ENCODE measurements at regions not wholly inside any gene's neighbourhood (a gene's known extent, or its start where the extent isn't known, plus 50 kb on each side); places are given as distances from the start of the nearest gene placed in this dataset.

GRCh38 chr1:80211691-80212380 lies 1205.3 kb upstream of the ADGRL4 start:
- DNase-seq: no peak
- no peak for ATAC-seq
- no peaks in the 10 kb centered on the region for H3K36me3 ChIP-seq
- intact Hi-C loops (cut with DNase I): no loop called here
- 63% methylated on average over 8 of the region's 8 CpGs for WGBS (ENCODE audit: insufficient coverage, low coverage, low lambda C conversion rate, missing lambda C conversion rate)
- H3K4me3 ChIP-seq: no peak overlapping the region
- H3K9me3 ChIP-seq: no peaks in the 10 kb centered on the region
- no peaks in the 10 kb centered on the region for H3K27me3 ChIP-seq
- H3K4me1 ChIP-seq: no peaks in the 10 kb centered on the region
- H3K27ac ChIP-seq: no peak overlapping the region
- no peak for TF ChIP-seq POLR2A (IDR thresholded peaks at IDR 0.05)
- no peak for TF ChIP-seq CTCF (IDR thresholded peaks at IDR 0.05)

GRCh38 chr1:80202118-80202517 lies 1195.6 kb upstream of the ADGRL4 start:
- ATAC-seq (no peak), DNase-seq (no peak)
- no peaks in the 10 kb centered on the region for H3K36me3 ChIP-seq
- no peaks in the 10 kb centered on the region for H3K9me3 ChIP-seq
- no peak overlapping the region for H3K4me3 ChIP-seq
- no peaks in the 10 kb centered on the region for H3K4me1 ChIP-seq
- no peaks in the 10 kb centered on the region for H3K27me3 ChIP-seq
- intact Hi-C loops (cut with DNase I): no loop called here
- 68% methylated on average over 4 of the region's 4 CpGs for whole genome bisulfite sequencing (ENCODE audit: insufficient coverage, low coverage, low lambda C conversion rate, missing lambda C conversion rate)
- TF ChIP-seq POLR2A (IDR thresholded peaks at IDR 0.05) (no peak), CTCF (IDR thresholded peaks at IDR 0.05) (no peak)
- H3K27ac ChIP-seq: no peak overlapping the region

- Histone ChIP-seq H3K4me1 (no peaks in the 10 kb centered on the region), H3K36me3 (no peaks in the 10 kb centered on the region), H3K4me3 (no peak overlapping the region), H3K9me3 (no peaks in the 10 kb centered on the region), H3K27me3 (no peaks in the 10 kb centered on the region), H3K27ac (no peak overlapping the region)
- intact Hi-C loops (cut with DNase I): no loop called here
- no peak for TF ChIP-seq CTCF (IDR thresholded peaks at IDR 0.05)
- no peak for TF ChIP-seq POLR2A (IDR thresholded peaks at IDR 0.05)
- 74% methylated on average over 4 of the region's 4 CpGs for WGBS (ENCODE audit: insufficient coverage, low coverage, low lambda C conversion rate, missing lambda C conversion rate)
- DNase-seq (no peak), ATAC-seq (no peak)
Observed at GRCh38 chr1:80194221-80194620, 1187.7 kb upstream of the ADGRL4 start.

GRCh38 chr1:80181418-80181817 lies 1174.9 kb upstream of the ADGRL4 start:
- TF ChIP-seq CTCF (IDR thresholded peaks at IDR 0.05): no peak
- no peak for TF ChIP-seq POLR2A (IDR thresholded peaks at IDR 0.05)
- H3K27me3 ChIP-seq: no peaks in the 10 kb centered on the region

GRCh38 chr1:80171631-80172030 lies 1165.1 kb upstream of the ADGRL4 start:
- ATAC-seq (no peak), DNase-seq (no peak)
- no peaks in the 10 kb centered on the region for H3K36me3 ChIP-seq
- H3K4me3 ChIP-seq: no peak overlapping the region
- 67% methylated on average over 4 of the region's 4 CpGs for WGBS (ENCODE audit: insufficient coverage, low coverage, low lambda C conversion rate, missing lambda C conversion rate)
- no peaks in the 10 kb centered on the region for H3K9me3 ChIP-seq
- no peaks in the 10 kb centered on the region for H3K27me3 ChIP-seq
- intact Hi-C loops (cut with DNase I): no loop called here
- no peak for TF ChIP-seq CTCF (IDR thresholded peaks at IDR 0.05)
- TF ChIP-seq POLR2A (IDR thresholded peaks at IDR 0.05): no peak
- no peak overlapping the region for H3K27ac ChIP-seq
- no peaks in the 10 kb centered on the region for H3K4me1 ChIP-seq

More at GRCh38 chr1:80181418-80181817, 1174.9 kb upstream of the ADGRL4 start:
- Histone ChIP-seq H3K9me3 (no peaks in the 10 kb centered on the region), H3K4me3 (no peak overlapping the region), H3K4me1 (no peaks in the 10 kb centered on the region), H3K27ac (no peak overlapping the region), H3K36me3 (no peaks in the 10 kb centered on the region)
- no peak for DNase-seq
- intact Hi-C loops (cut with DNase I): no loop called here
- no peak for ATAC-seq

Measured in right lobe of liver (tissue), 6 donors.